ENCODE measurements at regions not wholly inside any gene's neighbourhood (a gene's known extent, or its start where the extent isn't known, plus 50 kb on each side); places are given as distances from the start of the nearest gene placed in this dataset.

DNA sequence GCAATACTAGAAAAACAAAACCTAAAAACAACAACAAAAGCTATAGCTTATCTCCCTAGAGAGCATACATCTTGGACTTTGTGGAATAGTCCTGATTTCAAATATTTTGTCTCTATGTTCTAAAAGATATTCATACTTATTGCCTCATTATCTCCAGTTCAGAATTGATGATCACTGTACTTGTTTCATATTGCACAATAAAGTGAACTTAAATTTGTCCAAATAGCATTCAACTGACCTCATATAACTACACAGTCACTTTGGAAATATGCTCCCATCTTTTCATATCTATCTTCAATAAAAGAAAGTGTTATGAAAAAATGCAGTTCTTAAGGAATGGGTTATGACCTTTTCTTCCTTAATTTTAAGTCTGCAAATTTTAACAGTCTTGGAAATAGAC is 228.6 kb upstream of the CMC1 start:
- H3K9ac ChIP-seq (ENCODE audit: low read length), result no peak overlapping the region
- no peaks in the 10 kb centered on the region for H3K9me3 ChIP-seq (ENCODE audit: low read length)
- ATAC-seq, result no peak
- no peaks in the 10 kb centered on the region for H3F3A ChIP-seq (ENCODE audit: low read length, unreplicated experiment)
- no peak overlapping the region for H2AFZ ChIP-seq (ENCODE audit: low read length)
- intact Hi-C loops (cut with micrococcal nuclease), result loop anchor here (1.0 kb wide), 1 partner anchor 15 kb away; no protein-coding TSS in a partner anchor
- no peaks in the 10 kb centered on the region for H3K36me3 ChIP-seq (ENCODE audit: low read depth, low read length)
- H3K9me2 ChIP-seq (replicated peaks; ENCODE audit: low read length), result no peaks in the 10 kb centered on the region
- H4K20me1 ChIP-seq (ENCODE audit: low read length), result no peaks in the 10 kb centered on the region
- H3K79me2 ChIP-seq (ENCODE audit: low read length), result no peaks in the 10 kb centered on the region
- BruUV-seq (replicated peaks), result no TSS peak
- no peak for DNase-seq
- CTCF ChIA-PET, result no interaction called here
- H3K27me3 ChIP-seq (ENCODE audit: low read length), result no peaks in the 10 kb centered on the region
- POLR2A ChIA-PET (ENCODE audit: unreplicated experiment), result no interaction called here
- no peak overlapping the region for H3K4me2 ChIP-seq (ENCODE audit: low read length)
- H3K4me1 ChIP-seq (ENCODE audit: insufficient read depth, low read length), result no peaks in the 10 kb centered on the region
- no peak overlapping the region for H3K27ac ChIP-seq (ENCODE audit: low read length)
- H3K4me3 ChIP-seq (ENCODE audit: low read length), result no peak overlapping the region
- TF ChIP-seq EZH2phosphoT487 (IDR thresholded peaks at IDR 0.05; ENCODE audit: borderline replicate concordance, low read length), result no peak
- TF ChIP-seq, protein P1, sequence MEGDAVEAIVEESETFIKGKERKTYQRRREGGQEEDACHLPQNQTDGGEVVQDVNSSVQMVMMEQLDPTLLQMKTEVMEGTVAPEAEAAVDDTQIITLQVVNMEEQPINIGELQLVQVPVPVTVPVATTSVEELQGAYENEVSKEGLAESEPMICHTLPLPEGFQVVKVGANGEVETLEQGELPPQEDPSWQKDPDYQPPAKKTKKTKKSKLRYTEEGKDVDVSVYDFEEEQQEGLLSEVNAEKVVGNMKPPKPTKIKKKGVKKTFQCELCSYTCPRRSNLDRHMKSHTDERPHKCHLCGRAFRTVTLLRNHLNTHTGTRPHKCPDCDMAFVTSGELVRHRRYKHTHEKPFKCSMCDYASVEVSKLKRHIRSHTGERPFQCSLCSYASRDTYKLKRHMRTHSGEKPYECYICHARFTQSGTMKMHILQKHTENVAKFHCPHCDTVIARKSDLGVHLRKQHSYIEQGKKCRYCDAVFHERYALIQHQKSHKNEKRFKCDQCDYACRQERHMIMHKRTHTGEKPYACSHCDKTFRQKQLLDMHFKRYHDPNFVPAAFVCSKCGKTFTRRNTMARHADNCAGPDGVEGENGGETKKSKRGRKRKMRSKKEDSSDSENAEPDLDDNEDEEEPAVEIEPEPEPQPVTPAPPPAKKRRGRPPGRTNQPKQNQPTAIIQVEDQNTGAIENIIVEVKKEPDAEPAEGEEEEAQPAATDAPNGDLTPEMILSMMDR (conservative IDR thresholded peaks at IDR 0.05; ENCODE audit: low read depth, low read length), result no peak
- no peak for TF ChIP-seq EZH2 (IDR thresholded peaks at IDR 0.05; ENCODE audit: low read length, unreplicated experiment)

DNA sequence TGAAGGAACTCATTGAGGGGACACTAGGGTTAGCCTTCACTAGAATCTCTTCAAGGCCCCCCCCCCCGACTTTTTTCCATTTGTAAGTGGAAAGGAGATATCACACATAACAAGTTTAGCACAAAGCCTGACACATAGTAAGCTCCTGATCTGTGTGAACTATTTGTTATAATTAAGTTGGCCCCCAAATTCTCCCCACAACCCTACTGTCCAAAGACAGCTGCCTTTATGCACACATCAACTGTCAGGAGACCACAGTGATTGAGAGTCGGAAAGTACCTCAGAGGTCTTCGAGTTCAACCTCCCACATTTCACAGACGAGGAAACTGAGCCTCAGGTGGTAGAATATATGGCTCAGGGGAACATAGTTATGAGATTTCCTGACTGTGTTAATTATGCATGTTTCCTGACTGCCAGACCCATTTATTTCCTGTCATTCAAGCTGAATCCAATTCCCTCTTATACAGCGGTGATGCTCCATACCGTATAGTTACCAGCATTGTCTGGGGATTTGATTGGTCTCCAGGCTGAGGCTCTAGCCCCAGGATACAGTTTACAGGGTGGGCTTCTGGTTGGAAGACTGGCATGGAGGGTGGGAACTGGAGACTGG is 227.4 kb upstream of the CMC1 start:
- no peaks in the 10 kb centered on the region for H3K79me2 ChIP-seq (ENCODE audit: low read length)
- no peaks in the 10 kb centered on the region for H3K9me3 ChIP-seq (ENCODE audit: low read length)
- POLR2A ChIA-PET (ENCODE audit: unreplicated experiment), result no interaction called here
- peaks cover 4% of the 10 kb centered on the region for H3K4me1 ChIP-seq (ENCODE audit: insufficient read depth, low read length)
- DNase-seq (no peak), ATAC-seq (no peak)
- no peaks in the 10 kb centered on the region for H4K20me1 ChIP-seq (ENCODE audit: low read length)
- no peaks in the 10 kb centered on the region for H3K9me2 ChIP-seq (replicated peaks; ENCODE audit: low read length)
- H3K27ac ChIP-seq (ENCODE audit: low read length), result no peak overlapping the region
- BruUV-seq (replicated peaks), result no TSS peak
- no peaks in the 10 kb centered on the region for H3K27me3 ChIP-seq (ENCODE audit: low read length)
- intact Hi-C loops (cut with micrococcal nuclease), result no loop called here
- H3K36me3 ChIP-seq (ENCODE audit: low read depth, low read length), result no peaks in the 10 kb centered on the region
- H3K9ac ChIP-seq (ENCODE audit: low read length), result no peak overlapping the region
- no peak for TF ChIP-seq EZH2 (IDR thresholded peaks at IDR 0.05; ENCODE audit: low read length, unreplicated experiment)
- no peak for TF ChIP-seq EZH2phosphoT487 (IDR thresholded peaks at IDR 0.05; ENCODE audit: borderline replicate concordance, low read length)
- TF ChIP-seq, protein P1 (conservative IDR thresholded peaks at IDR 0.05; ENCODE audit: low read depth, low read length), result no peak
- H3F3A ChIP-seq (ENCODE audit: low read length, unreplicated experiment), result no peaks in the 10 kb centered on the region
- H2AFZ ChIP-seq (ENCODE audit: low read length), result no peak overlapping the region
- no peak overlapping the region for H3K4me2 ChIP-seq (ENCODE audit: low read length)
- H3K4me3 ChIP-seq (ENCODE audit: low read length), result no peak overlapping the region
- CTCF ChIA-PET, result no interaction called here

Data from PC-3 (cell line).